GM21515 (cell line): ENCODE measurements at regions not wholly inside any gene's neighbourhood (a gene's known extent, or its start where the extent isn't known, plus 50 kb on each side); places are given as distances from the start of the nearest gene placed in this dataset.
"Not testable (repeated sequence)": the region's sequence is repeated elsewhere in the genome, so short reads cannot be mapped to it uniquely, and the experiment has no call there.

ENCODE experiments used
- ATAC-seq: cut with Tn5 transposase; IDR thresholded peaks from one replicate; pipeline ENCODE4 v1.9.1; 2021; ENCODE audit not compliant: unreplicated experiment

- no peak for ATAC-seq
These were observed 449.7 kb downstream of the PCDH7 start for GRCh38 chr4:31169846-31170245.

GRCh38 chr4:31171362-31171761 is 451.2 kb downstream of the PCDH7 start:
- no peak for ATAC-seq

GRCh38 chr4:31175242-31175910 is 455.2 kb downstream of the PCDH7 start:
- no peak for ATAC-seq

- ATAC-seq: no peak
These were observed 463.1 kb downstream of the PCDH7 start for GRCh38 chr4:31183256-31183655.

- no peak for ATAC-seq
These were observed 464.9 kb downstream of the PCDH7 start for GRCh38 chr4:31185014-31185585.

- ATAC-seq: no peak
These were observed 467.8 kb downstream of the PCDH7 start for GRCh38 chr4:31187979-31188378.

- no peak for ATAC-seq
These were observed 469.8 kb downstream of the PCDH7 start for GRCh38 chr4:31189938-31190337.

- no peak for ATAC-seq
These were observed 470.5 kb downstream of the PCDH7 start for GRCh38 chr4:31190671-31191070.

GRCh38 chr4:31192341-31192740 is 472.2 kb downstream of the PCDH7 start:
- no peak for ATAC-seq

GRCh38 chr4:31193521-31193920 is 473.4 kb downstream of the PCDH7 start:
- no peak for ATAC-seq

- no peak for ATAC-seq
These were observed 474.7 kb downstream of the PCDH7 start for GRCh38 chr4:31194823-31195222.

- no peak for ATAC-seq
These were observed 479.5 kb downstream of the PCDH7 start for GRCh38 chr4:31199644-31200043.

- ATAC-seq: not testable (repeated sequence)
These were observed 481.9 kb downstream of the PCDH7 start for GRCh38 chr4:31202054-31202453.

GRCh38 chr4:31204874-31205273 is 484.7 kb downstream of the PCDH7 start:
- ATAC-seq: no peak

GRCh38 chr4:31220921-31221320 is 500.8 kb downstream of the PCDH7 start:
- ATAC-seq: no peak

- ATAC-seq: no peak
These were observed 507.9 kb downstream of the PCDH7 start for GRCh38 chr4:31228068-31228467.

- ATAC-seq: no peak
These were observed 510.4 kb downstream of the PCDH7 start for GRCh38 chr4:31230594-31230993.

- no peak for ATAC-seq
These were observed 514.3 kb downstream of the PCDH7 start for GRCh38 chr4:31234494-31234893.

- no peak for ATAC-seq
These were observed 514.7 kb downstream of the PCDH7 start for GRCh38 chr4:31234901-31235300.

- no peak for ATAC-seq
These were observed 516.0 kb downstream of the PCDH7 start for GRCh38 chr4:31236020-31236638.

- no peak for ATAC-seq
These were observed 516.5 kb downstream of the PCDH7 start for GRCh38 chr4:31236639-31237173.

- no peak for ATAC-seq
These were observed 517.1 kb downstream of the PCDH7 start for GRCh38 chr4:31237233-31237632.
